CD14-positive monocyte (primary cell): ENCODE measurements at regions not wholly inside any gene's neighbourhood (a gene's known extent, or its start where the extent isn't known, plus 50 kb on each side); places are given as distances from the start of the nearest gene placed in this dataset.

Experiments used
- DNase-seq, 3 donors: peaks; one replicate each; pipeline ENCODE4 v3.0.0-alpha.2; 2011 to 2022
- H2AFZ ChIP-seq: 2 replicates; pipeline ENCODE4 v1.6.0; 2012; ENCODE audit warnings: mild to moderate bottlenecking, low read depth, low read length, inconsistent platforms; ENCODE audit not compliant: insufficient read depth, poor library complexity, severe bottlenecking
- H3K27ac ChIP-seq, 2 donors: 1 replicate in 1 of 2; 2 replicates in 1 of 2; pipeline ENCODE4 v1.5.1; 2012 to 2013; ENCODE audit warnings: low read length in 2 of 2, control low read depth in 1 of 2, inconsistent platforms in 1 of 2, low read depth in 1 of 2, mild to moderate bottlenecking in 1 of 2
- H3K27me3 ChIP-seq, 2 donors: one replicate each; pipeline versions ENCODE4 v1.6.0 to v1.6.1; 2011 to 2013; ENCODE audit warnings: low read length in 2 of 2; ENCODE audit not compliant: control insufficient read depth in 2 of 2, insufficient read depth in 2 of 2
- H3K36me3 ChIP-seq, 2 donors: replicated peaks in 1 of 2; 1 replicate in 1 of 2; 2 replicates in 1 of 2; pipeline versions ENCODE4 v1.5.1 to v1.6.1; 2012 to 2013; ENCODE audit warnings: low read length in 2 of 2, control low read depth in 1 of 2, inconsistent platforms in 1 of 2, mild to moderate bottlenecking in 1 of 2; ENCODE audit not compliant: insufficient read depth in 2 of 2, control insufficient read depth in 1 of 2
- H3K4me1 ChIP-seq, 2 donors: 1 replicate in 1 of 2; 2 replicates in 1 of 2; pipeline versions ENCODE4 v1.5.1 to v1.6.1; 2012 to 2013; ENCODE audit warnings: low read length in 2 of 2, control low read depth in 1 of 2, inconsistent platforms in 1 of 2, mild to moderate bottlenecking in 1 of 2, moderate library complexity in 1 of 2; ENCODE audit not compliant: insufficient read depth in 2 of 2, control insufficient read depth in 1 of 2
- H3K4me2 ChIP-seq: replicated peaks from 2 replicates; pipeline ENCODE3; 2012; ENCODE audit warnings: low read length, moderate library complexity, mild to moderate bottlenecking; ENCODE audit not compliant: poor library complexity, severe bottlenecking; ENCODE audit errors: extremely low read depth
- H3K4me3 ChIP-seq, 3 experiments: fragments of 200-600 bp in 1 of 3; sonication (generic) in 1 of 3; replicated peaks in 1 of 3; 1 replicate in 2 of 3; 2 replicates in 1 of 3; pipeline ENCODE4 v1.5.1; 2011 to 2013; ENCODE audit warnings: low read length in 3 of 3, mild to moderate bottlenecking in 3 of 3, control low read depth in 2 of 3, low read depth in 2 of 3, inconsistent platforms in 1 of 3, moderate library complexity in 1 of 3
- H3K79me2 ChIP-seq: 2 replicates; pipeline ENCODE4 v1.6.0; 2012; ENCODE audit warnings: mild to moderate bottlenecking, control low read depth, inconsistent platforms, low read length, moderate library complexity; ENCODE audit not compliant: insufficient read depth
- H3K9ac ChIP-seq: 2 replicates; pipeline ENCODE4 v1.6.0; 2017; ENCODE audit warnings: low read length, mild to moderate bottlenecking; ENCODE audit not compliant: insufficient read depth, poor library complexity, severe bottlenecking
- H3K9me3 ChIP-seq, 2 donors: replicated peaks in 1 of 2; 1 replicate in 1 of 2; 2 replicates in 1 of 2; pipeline versions ENCODE4 v1.5.1 to v1.6.1; 2012 to 2013; ENCODE audit warnings: low read length in 2 of 2, control low read depth in 1 of 2; ENCODE audit not compliant: control insufficient read depth in 1 of 2, insufficient read depth in 1 of 2
- H4K20me1 ChIP-seq: 2 replicates; pipeline ENCODE4 v1.6.0; 2012; ENCODE audit warnings: mild to moderate bottlenecking, low read length, control low read depth, moderate library complexity; ENCODE audit not compliant: insufficient read depth
- H3K27ac Mint-ChIP-seq, 7 donors: one replicate each; pipeline ENCODE4 v1.8.0; 2020; ENCODE audit warnings: mild to moderate bottlenecking in 7 of 7, mixed read lengths in 7 of 7, moderate library complexity in 6 of 7, inconsistent platforms in 2 of 7
- H3K27me3 Mint-ChIP-seq, 3 donors: one replicate each; pipeline ENCODE4 v1.8.0; 2021 to 2022; ENCODE audit warnings: low read depth in 3 of 3, mild to moderate bottlenecking in 3 of 3, mixed read lengths in 3 of 3, moderate library complexity in 3 of 3, inconsistent platforms in 1 of 3
- H3K36me3 Mint-ChIP-seq, 2 donors: one replicate each; pipeline ENCODE4 v1.8.0; 2020; ENCODE audit warnings: mixed read lengths in 2 of 2, inconsistent platforms in 1 of 2, mild to moderate bottlenecking in 1 of 2
- H3K4me1 Mint-ChIP-seq: one replicate; pipeline ENCODE4 v1.8.0; 2020; ENCODE audit warnings: mild to moderate bottlenecking, mixed read lengths
- H3K4me3 Mint-ChIP-seq, 2 donors: one replicate each; pipeline ENCODE4 v1.8.0; 2020; ENCODE audit warnings: mild to moderate bottlenecking in 2 of 2, mixed read lengths in 2 of 2, moderate library complexity in 1 of 2
- H3K9me3 Mint-ChIP-seq, 7 donors: one replicate each; pipeline ENCODE4 v1.8.0; 2020 to 2022; ENCODE audit warnings: mixed read lengths in 7 of 7, mild to moderate bottlenecking in 6 of 7, moderate library complexity in 6 of 7, inconsistent platforms in 2 of 7
- CTCF ChIP-seq: fragments of 200-600 bp; IDR thresholded peaks from one replicate; pipeline ENCODE4 v1.8.0; 2022; ENCODE audit warnings: antibody characterized with exemption, mild to moderate bottlenecking
- WGBS: methylation state at CpG from one replicate; pipeline ENCODE4 v1.1.5; 2013; ENCODE audit warnings: missing lambda C conversion rate; ENCODE audit not compliant: insufficient coverage; 5-methylcytosine and 5-hydroxymethylcytosine counted together
- intact Hi-C, 2 donors: fragments of 100-400 bp; cut with micrococcal nuclease; formaldehyde crosslinking; loops; one replicate each; pipeline versions ENCODE4 v1.15.0 to v1.15.1; 2023

GRCh38 chr10:128956149-128956548, 510.9 kb upstream of the MGMT start:
- Histone ChIP-seq H3K4me1 (no peaks in the 10 kb centered on the region), H4K20me1 (no peaks in the 10 kb centered on the region), H3K4me3 (no peak overlapping the region), H3K9me3 (no peaks in the 10 kb centered on the region), H3K9ac (no peak overlapping the region), H3K36me3 (no peaks in the 10 kb centered on the region), H3K27ac (no peak overlapping the region), H2AFZ (no peak overlapping the region), H3K4me2 (no peak overlapping the region), H3K27me3 (no peaks in the 10 kb centered on the region), H3K79me2 (no peaks in the 10 kb centered on the region)
- no CpG with 5 or more reads among the region's 1 CpG for WGBS
- Mint-ChIP-seq H3K27ac (no peak overlapping the region), H3K9me3 (peaks cover 0 to 2% (median 0%) of the 10 kb centered on the region in 7 donors), H3K27me3 (peaks cover 2 to 3% (median 3%) of the 10 kb centered on the region in 3 donors), H3K4me3 (no peak overlapping the region), H3K4me1 (no peaks in the 10 kb centered on the region), H3K36me3 (no peaks in the 10 kb centered on the region)
- intact Hi-C loops, result no loop called here
- no peak for TF ChIP-seq CTCF
- DNase-seq, result no peak

DNA sequence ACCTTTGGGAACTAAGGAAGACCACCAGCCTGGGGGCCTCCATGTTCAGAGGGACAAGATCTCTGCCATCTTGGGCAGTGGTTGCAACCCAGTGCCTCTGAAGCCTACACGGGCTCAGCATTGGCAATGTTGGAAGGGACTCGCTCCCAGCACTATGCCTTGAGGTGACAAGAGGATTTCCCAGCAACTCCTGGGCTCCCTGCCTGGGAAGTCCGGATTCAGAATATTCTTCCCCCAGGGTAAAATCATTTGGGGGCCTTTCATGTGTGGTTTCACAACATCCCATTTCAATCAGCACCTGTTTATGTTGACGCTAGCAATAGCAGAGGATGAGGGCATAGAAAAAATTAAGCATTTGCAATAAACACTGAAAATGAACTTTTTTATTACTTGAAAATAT, 509.8 kb upstream of the MGMT start:
- Mint-ChIP-seq H3K36me3 (no peaks in the 10 kb centered on the region), H3K4me3 (no peak overlapping the region), H3K27me3 (peaks cover 2 to 3% (median 3%) of the 10 kb centered on the region in 3 donors), H3K4me1 (no peaks in the 10 kb centered on the region), H3K9me3 (peaks cover 0 to 2% (median 0%) of the 10 kb centered on the region in 7 donors), H3K27ac (no peak overlapping the region)
- Histone ChIP-seq H4K20me1 (no peaks in the 10 kb centered on the region), H3K4me2 (no peak overlapping the region), H3K27me3 (no peaks in the 10 kb centered on the region), H3K79me2 (no peaks in the 10 kb centered on the region), H2AFZ (no peak overlapping the region), H3K9ac (no peak overlapping the region), H3K4me3 (no peak overlapping the region), H3K4me1 (no peaks in the 10 kb centered on the region), H3K27ac (no peak overlapping the region), H3K36me3 (no peaks in the 10 kb centered on the region), H3K9me3 (no peaks in the 10 kb centered on the region)
- intact Hi-C loops, result no loop called here
- WGBS, result 100% methylated on average over 1 of the region's 4 CpGs
- DNase-seq, result no peak
- no peak for TF ChIP-seq CTCF
